BLaER1 (cell line): ENCODE measurements at regions not wholly inside any gene's neighbourhood (a gene's known extent, or its start where the extent isn't known, plus 50 kb on each side); places are given as distances from the start of the nearest gene placed in this dataset.

Experiments
- H3K27ac ChIP-seq: shearing (Covaris generic); formaldehyde crosslinking; 2 replicates; pipeline ENCODE4 v1.8.1; 2022
- H3K27me3 ChIP-seq: shearing (Covaris generic); formaldehyde crosslinking; 2 replicates; pipeline ENCODE4 v1.8.1; 2022
- H3K36me3 ChIP-seq: shearing (Covaris generic); formaldehyde crosslinking; 2 replicates; pipeline ENCODE4 v1.8.1; 2022
- H3K4me1 ChIP-seq: shearing (Covaris generic); formaldehyde crosslinking; 2 replicates; pipeline ENCODE4 v1.8.1; 2022
- H3K4me2 ChIP-seq: shearing (Covaris generic); formaldehyde crosslinking; 2 replicates; pipeline ENCODE4 v1.8.1; 2022
- H3K4me3 ChIP-seq: shearing (Covaris generic); formaldehyde crosslinking; 2 replicates; pipeline ENCODE4 v1.8.1; 2022
- H3K9ac ChIP-seq: shearing (Covaris generic); formaldehyde crosslinking; 2 replicates; pipeline ENCODE4 v1.8.1; 2022
- H3K9me3 ChIP-seq: shearing (Covaris generic); formaldehyde crosslinking; 2 replicates; pipeline ENCODE4 v1.8.1; 2022
- H4K20me1 ChIP-seq: shearing (Covaris generic); formaldehyde crosslinking; 2 replicates; pipeline ENCODE4 v1.8.1; 2022
- Cebpa-rat ChIP-seq: shearing (Covaris generic); IDR thresholded peaks from 2 replicates; pipeline ENCODE4 v1.8.1; 2022

DNA sequence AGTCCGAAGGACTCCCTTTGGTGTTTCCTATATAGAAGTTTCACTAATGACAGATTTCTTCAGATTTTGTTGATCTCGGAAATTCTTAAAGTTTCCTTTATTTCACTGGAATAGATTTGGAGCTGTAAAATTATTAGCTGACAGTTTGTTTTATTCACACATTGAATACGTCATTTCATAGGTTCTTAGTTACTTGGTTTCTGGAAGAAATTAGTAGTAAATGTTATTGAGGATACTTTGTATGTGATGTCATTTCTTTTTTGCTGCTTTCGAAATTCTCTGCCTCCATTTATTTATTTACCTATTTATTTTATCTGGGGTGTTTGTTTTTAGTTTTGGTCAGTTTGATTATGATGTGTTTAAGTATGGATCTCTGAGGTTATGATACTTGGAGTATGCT lies 1205.9 kb upstream of the GYPC start:
- Histone ChIP-seq H3K9me3 (no peaks in the 10 kb centered on the region), H3K9ac (no peak overlapping the region), H3K4me2 (no peak overlapping the region), H3K36me3 (no peaks in the 10 kb centered on the region), H3K27ac (no peak overlapping the region), H3K4me1 (peaks cover 3% of the 10 kb centered on the region; the same call in 1 of the 2 replicates), H3K27me3 (no peaks in the 10 kb centered on the region), H3K4me3 (no peak overlapping the region), H4K20me1 (no peaks in the 10 kb centered on the region)
- TF ChIP-seq Cebpa-rat: no peak

DNA sequence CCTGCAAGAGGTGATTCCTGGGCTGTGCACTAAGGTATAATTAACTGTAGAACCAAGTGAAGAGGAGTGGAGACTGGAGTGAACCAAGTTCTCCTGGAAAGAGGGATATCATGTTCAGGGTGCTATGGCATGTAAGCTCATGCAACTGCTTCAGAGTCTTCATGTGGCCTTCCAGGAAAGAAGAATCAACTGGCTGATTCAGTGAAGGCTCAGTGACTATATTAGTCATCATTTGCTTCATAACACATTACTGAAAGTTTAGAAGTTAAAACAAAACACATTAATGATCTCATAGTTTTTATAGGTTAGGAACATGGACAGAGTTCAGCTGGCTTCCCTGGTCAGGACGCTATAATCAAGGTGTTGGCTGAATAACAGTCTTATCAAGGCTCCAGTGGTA lies 1200.8 kb upstream of the GYPC start:
- Histone ChIP-seq H3K9me3 (no peaks in the 10 kb centered on the region), H3K4me1 (no peaks in the 10 kb centered on the region), H3K27me3 (no peaks in the 10 kb centered on the region), H3K4me3 (no peak overlapping the region), H3K4me2 (no peak overlapping the region), H3K9ac (no peak overlapping the region), H3K27ac (no peak overlapping the region), H4K20me1 (no peaks in the 10 kb centered on the region), H3K36me3 (no peaks in the 10 kb centered on the region)
- no peak for TF ChIP-seq Cebpa-rat

DNA sequence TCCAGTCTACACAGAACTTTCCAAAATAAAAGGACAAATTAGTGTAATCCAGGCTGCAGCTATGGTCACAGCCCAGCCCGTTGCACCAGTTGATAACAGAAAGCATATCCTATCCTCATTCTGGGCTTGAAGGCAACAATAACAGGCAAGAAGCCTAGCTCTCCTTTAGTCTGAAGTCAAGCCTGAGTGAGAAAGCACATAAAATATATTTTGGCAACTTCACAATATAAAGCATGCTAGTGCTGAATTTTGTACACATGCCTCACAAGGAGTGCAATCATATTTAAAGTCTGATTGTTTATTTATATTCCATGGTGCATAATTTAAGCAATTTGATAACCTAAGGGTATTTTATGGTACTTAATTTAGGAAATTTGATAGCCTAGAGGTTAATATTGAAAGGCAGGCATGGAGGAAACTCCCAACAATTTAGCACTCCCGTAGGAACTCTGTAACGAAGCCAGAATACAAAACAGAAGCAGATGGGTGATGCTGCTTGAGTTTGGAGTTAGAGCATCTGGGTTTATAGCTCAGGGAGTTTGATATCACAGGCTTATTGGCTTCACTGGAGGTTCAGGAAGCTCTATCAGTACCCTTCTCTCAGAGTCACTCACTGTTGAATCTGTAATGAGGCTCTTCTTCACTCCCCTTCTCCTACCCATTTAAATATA lies 1199.1 kb upstream of the GYPC start:
- H3K4me2 ChIP-seq: no peak overlapping the region
- no peaks in the 10 kb centered on the region for H4K20me1 ChIP-seq
- H3K9me3 ChIP-seq: no peaks in the 10 kb centered on the region
- no peak overlapping the region for H3K9ac ChIP-seq
- H3K4me1 ChIP-seq: no peaks in the 10 kb centered on the region
- TF ChIP-seq Cebpa-rat: no peak
- H3K36me3 ChIP-seq: no peaks in the 10 kb centered on the region
- no peak overlapping the region for H3K27ac ChIP-seq
- no peak overlapping the region for H3K4me3 ChIP-seq
- H3K27me3 ChIP-seq: no peaks in the 10 kb centered on the region

DNA sequence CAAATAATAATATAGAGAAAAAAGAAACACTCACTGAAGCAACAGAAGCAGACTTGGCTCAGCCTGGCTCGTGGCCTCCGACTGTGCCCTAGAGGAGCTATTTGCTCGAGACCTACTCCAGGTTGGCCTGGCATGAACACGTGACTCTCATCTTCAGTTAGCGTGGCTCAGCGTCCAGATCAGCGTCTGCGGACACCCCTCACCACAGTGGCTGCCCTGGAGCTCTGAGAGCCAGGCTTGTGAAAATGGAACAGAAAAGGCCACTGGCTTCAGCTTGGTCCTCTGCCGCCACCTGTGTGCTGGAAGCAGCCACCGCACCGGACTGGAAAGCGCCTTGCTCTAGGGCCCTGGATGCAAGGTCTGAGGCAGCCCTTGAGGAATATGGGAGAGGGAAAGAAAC lies 1184.0 kb upstream of the GYPC start:
- no peak overlapping the region for H3K4me3 ChIP-seq
- no peaks in the 10 kb centered on the region for H3K27me3 ChIP-seq
- no peaks in the 10 kb centered on the region for H3K36me3 ChIP-seq
- no peak overlapping the region for H3K4me2 ChIP-seq
- no peak overlapping the region for H3K27ac ChIP-seq
- no peak for TF ChIP-seq Cebpa-rat
- no peak overlapping the region for H3K9ac ChIP-seq
- H3K9me3 ChIP-seq: no peaks in the 10 kb centered on the region; the same call in 1 of the 2 replicates
- H4K20me1 ChIP-seq: no peaks in the 10 kb centered on the region
- H3K4me1 ChIP-seq: no peaks in the 10 kb centered on the region

DNA sequence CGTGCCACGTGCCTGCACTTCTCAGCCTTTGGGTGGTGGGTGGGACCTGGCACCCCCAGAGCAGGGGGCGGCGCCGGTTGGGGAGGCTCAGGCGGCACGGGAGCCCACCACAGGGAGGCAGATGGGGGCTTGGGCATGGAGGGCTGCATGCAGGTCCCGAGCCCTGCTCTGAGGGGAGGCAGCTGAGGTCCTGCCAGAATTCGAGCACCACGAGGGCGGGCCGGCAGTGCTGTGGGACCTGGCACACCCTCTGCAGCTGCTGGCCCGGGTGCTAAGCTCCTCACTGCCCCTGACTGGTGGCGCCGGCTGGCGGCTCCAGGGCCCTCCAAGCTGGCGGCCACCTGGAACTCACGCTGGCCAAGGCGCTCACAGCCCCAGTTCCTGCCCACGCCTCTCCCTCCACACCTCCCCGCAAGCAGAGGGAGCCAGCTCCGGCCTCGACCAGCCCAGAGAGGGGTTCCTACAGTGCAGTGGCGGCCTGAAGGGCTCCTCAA lies 1176.8 kb upstream of the GYPC start:
- Histone ChIP-seq H3K4me1 (no peaks in the 10 kb centered on the region), H4K20me1 (no peaks in the 10 kb centered on the region), H3K27me3 (no peaks in the 10 kb centered on the region), H3K4me2 (no peak overlapping the region), H3K9ac (no peak overlapping the region), H3K4me3 (no peak overlapping the region), H3K36me3 (no peaks in the 10 kb centered on the region), H3K9me3 (peaks cover 9% of the 10 kb centered on the region), H3K27ac (no peak overlapping the region)
- no peak for TF ChIP-seq Cebpa-rat

DNA sequence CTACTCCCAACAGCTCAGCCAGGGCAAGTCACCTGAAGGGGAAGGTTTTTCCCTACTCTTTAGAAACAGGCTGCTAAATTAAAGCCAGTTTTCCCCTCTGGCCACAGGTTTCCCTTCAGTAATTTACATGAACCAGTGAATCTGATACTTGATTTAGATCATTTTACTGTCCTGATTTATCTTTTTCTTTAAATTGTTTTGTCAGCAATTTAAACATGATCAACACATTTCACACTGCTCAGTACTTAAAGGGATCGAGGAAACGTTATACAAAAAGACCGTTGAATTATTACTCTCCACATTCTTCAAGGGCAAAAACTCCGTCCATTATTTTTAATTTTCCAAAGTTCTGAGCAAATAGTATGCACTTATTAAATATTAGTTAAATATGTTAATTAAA lies 1165.7 kb upstream of the GYPC start:
- Histone ChIP-seq H3K4me2 (no peak overlapping the region), H3K36me3 (no peaks in the 10 kb centered on the region), H3K4me1 (no peaks in the 10 kb centered on the region), H4K20me1 (no peaks in the 10 kb centered on the region), H3K9ac (no peak overlapping the region), H3K4me3 (no peak overlapping the region), H3K27ac (no peak overlapping the region), H3K27me3 (no peaks in the 10 kb centered on the region), H3K9me3 (no peaks in the 10 kb centered on the region)
- no peak for TF ChIP-seq Cebpa-rat

DNA sequence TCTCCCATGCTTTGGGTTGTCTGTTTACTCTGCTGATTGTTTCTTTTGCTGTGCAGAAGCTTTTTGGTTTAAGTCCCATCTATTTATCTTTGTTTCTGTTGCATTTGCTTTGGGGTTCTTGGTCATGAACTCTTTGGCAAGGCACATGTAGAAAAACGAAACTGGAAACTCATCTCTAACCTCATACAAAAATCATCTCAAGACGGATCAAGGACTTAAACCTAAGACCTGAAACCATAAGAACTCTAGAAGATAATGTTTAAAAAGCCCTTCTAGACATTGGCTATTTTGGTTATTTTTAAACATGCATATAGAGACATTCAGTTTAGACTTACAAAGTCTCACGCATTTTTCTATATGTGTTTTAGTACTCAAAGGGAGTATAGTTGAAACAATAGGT lies 1164.3 kb upstream of the GYPC start:
- Histone ChIP-seq H3K27ac (no peak overlapping the region), H3K4me3 (no peak overlapping the region), H4K20me1 (no peaks in the 10 kb centered on the region), H3K9me3 (no peaks in the 10 kb centered on the region), H3K4me1 (no peaks in the 10 kb centered on the region), H3K4me2 (no peak overlapping the region), H3K9ac (no peak overlapping the region), H3K27me3 (no peaks in the 10 kb centered on the region), H3K36me3 (no peaks in the 10 kb centered on the region)
- TF ChIP-seq Cebpa-rat: no peak

DNA sequence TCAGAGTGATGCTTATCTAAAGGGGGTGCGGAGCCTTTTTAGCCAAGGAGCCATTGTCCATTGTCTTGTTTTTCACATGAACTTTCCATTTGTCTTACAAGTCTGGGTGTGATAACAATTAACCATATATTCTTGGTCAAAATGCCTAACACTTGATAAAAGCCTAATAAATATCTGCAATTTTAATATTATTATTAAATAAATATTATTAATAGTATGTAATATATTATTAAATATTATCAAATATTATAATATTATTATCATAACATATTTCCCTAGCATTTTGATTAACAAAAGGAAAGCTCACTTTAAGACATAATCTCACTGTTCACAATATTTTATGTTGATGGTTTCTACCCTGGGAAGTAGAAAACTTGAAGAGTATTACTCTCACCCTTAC lies 1143.6 kb upstream of the GYPC start:
- no peaks in the 10 kb centered on the region for H3K9me3 ChIP-seq
- H3K4me2 ChIP-seq: no peak overlapping the region
- no peak for TF ChIP-seq Cebpa-rat

DNA sequence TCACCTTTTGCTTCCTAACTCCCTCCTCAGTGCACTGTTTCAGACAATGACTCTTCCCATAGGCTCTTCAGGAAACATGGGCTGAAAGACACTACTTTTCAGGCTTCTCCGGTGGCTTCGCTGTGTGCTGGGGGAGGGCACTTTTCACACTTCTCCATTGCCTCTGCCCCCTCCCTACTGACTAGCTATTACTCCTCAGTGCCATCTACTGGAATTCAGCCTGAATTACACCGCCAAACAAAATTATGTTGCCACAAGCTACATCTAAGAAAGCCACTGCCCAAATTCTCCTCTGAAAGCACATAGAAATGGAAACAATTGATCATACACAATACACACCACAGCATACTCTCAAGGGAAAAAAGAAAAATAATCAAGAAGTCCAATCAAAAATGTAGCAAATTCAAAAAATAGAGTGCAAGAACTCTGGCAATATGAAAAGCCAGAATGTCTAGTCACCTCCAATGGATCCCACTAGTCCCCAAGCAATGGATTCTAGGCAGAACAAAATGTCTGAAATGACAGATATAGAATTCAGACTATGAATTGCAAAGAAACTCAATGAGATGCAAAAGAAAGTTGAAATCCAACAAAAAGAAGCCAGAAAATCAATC lies 1139.4 kb upstream of the GYPC start:
- Histone ChIP-seq H3K27me3 (no peaks in the 10 kb centered on the region), H3K9ac (no peak overlapping the region), H3K4me1 (no peaks in the 10 kb centered on the region), H3K4me2 (no peak overlapping the region), H4K20me1 (no peaks in the 10 kb centered on the region), H3K9me3 (no peaks in the 10 kb centered on the region), H3K4me3 (no peak overlapping the region), H3K36me3 (no peaks in the 10 kb centered on the region), H3K27ac (no peak overlapping the region)
- TF ChIP-seq Cebpa-rat: no peak

More for the DNA sequence above, 1143.6 kb upstream of the GYPC start:
- Histone ChIP-seq H3K36me3 (no peaks in the 10 kb centered on the region), H4K20me1 (no peaks in the 10 kb centered on the region), H3K9ac (no peak overlapping the region), H3K4me1 (no peaks in the 10 kb centered on the region), H3K27ac (no peak overlapping the region), H3K4me3 (no peak overlapping the region), H3K27me3 (no peaks in the 10 kb centered on the region)

DNA sequence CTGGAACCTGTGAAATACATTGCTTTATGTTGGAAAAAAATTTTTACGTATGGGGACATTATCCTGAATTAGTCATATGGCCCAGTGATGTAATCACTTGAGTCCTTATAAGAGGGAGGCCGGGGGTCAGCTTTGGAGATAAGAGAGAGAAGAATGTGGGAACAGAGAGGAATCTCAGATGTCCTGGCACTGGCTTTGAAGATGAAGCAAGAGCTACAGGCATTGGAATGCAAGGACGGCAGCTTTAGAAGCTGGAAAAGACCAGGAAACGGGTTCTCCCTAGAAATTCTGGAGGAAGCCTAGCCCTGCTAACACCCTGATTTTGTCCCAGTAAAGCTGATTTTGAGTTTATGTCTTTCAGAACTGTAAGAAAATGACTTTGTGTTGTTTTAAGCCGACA lies 1129.9 kb upstream of the GYPC start:
- Histone ChIP-seq H3K36me3 (no peaks in the 10 kb centered on the region), H3K4me3 (no peak overlapping the region), H4K20me1 (no peaks in the 10 kb centered on the region), H3K9me3 (no peaks in the 10 kb centered on the region), H3K27ac (no peak overlapping the region), H3K4me2 (no peak overlapping the region), H3K27me3 (no peaks in the 10 kb centered on the region), H3K4me1 (no peaks in the 10 kb centered on the region), H3K9ac (no peak overlapping the region)
- no peak for TF ChIP-seq Cebpa-rat
